HG02798 (cell line): ENCODE measurements at regions not wholly inside any gene's neighbourhood (a gene's known extent, or its start where the extent isn't known, plus 50 kb on each side); places are given as distances from the start of the nearest gene placed in this dataset.

ENCODE experiments used
- ATAC-seq: cut with Tn5 transposase; IDR thresholded peaks from one replicate; pipeline ENCODE4 v1.9.1; 2021; ENCODE audit warnings: mild to moderate bottlenecking; ENCODE audit not compliant: unreplicated experiment, poor library complexity

- ATAC-seq = no peak
Measured at GRCh38 chr13:64910096-64910495, 2320.0 kb downstream of the PCDH9 start.

GRCh38 chr13:64909184-64909583 is 2321.0 kb downstream of the PCDH9 start:
- ATAC-seq = no peak

GRCh38 chr13:64900039-64900438 is 2330.1 kb downstream of the PCDH9 start:
- ATAC-seq = no peak

- no peak for ATAC-seq
Measured at GRCh38 chr13:64884976-64885375, 2345.2 kb downstream of the PCDH9 start.

- no peak for ATAC-seq
Measured at GRCh38 chr13:64877176-64877575, 2353.0 kb downstream of the PCDH9 start.

GRCh38 chr13:64871742-64872141 is 2358.4 kb downstream of the PCDH9 start:
- no peak for ATAC-seq

- no peak for ATAC-seq
Measured at GRCh38 chr13:64869539-64869938, 2360.6 kb downstream of the PCDH9 start.

- no peak for ATAC-seq
Measured at GRCh38 chr13:64867856-64868255, 2362.3 kb downstream of the PCDH9 start.

- no peak for ATAC-seq
Measured at GRCh38 chr13:64866331-64866730, 2363.8 kb downstream of the PCDH9 start.

GRCh38 chr13:64855506-64855905 is 2374.6 kb downstream of the PCDH9 start:
- ATAC-seq = no peak

GRCh38 chr13:64850017-64850416 is 2380.1 kb downstream of the PCDH9 start:
- no peak for ATAC-seq

GRCh38 chr13:64849196-64849595 is 2380.9 kb downstream of the PCDH9 start:
- no peak for ATAC-seq

- no peak for ATAC-seq
Measured at GRCh38 chr13:64847767-64848166, 2382.4 kb downstream of the PCDH9 start.

- no peak for ATAC-seq
Measured at GRCh38 chr13:64845110-64845509, 2385.0 kb downstream of the PCDH9 start.

- no peak for ATAC-seq
Measured at GRCh38 chr13:64819081-64819480, 2411.1 kb downstream of the PCDH9 start.

- ATAC-seq = no peak
Measured at GRCh38 chr13:64817691-64818090, 2412.4 kb downstream of the PCDH9 start.

- ATAC-seq = no peak
Measured at GRCh38 chr13:64810750-64811149, 2419.4 kb downstream of the PCDH9 start.

GRCh38 chr13:64808704-64809103 is 2421.4 kb downstream of the PCDH9 start:
- no peak for ATAC-seq

GRCh38 chr13:64801768-64802167 is 2428.4 kb downstream of the PCDH9 start:
- ATAC-seq = no peak

- ATAC-seq = no peak
Measured at GRCh38 chr13:64798422-64798821, 2431.7 kb downstream of the PCDH9 start.

GRCh38 chr13:64793592-64793991 is 2436.5 kb downstream of the PCDH9 start:
- ATAC-seq = no peak

- ATAC-seq = no peak
Measured at GRCh38 chr13:64793131-64793530, 2437.0 kb downstream of the PCDH9 start.

GRCh38 chr13:64791373-64791772 is 2438.8 kb downstream of the PCDH9 start:
- no peak for ATAC-seq
